PC-9 (cell line): ENCODE measurements at regions not wholly inside any gene's neighbourhood (a gene's known extent, or its start where the extent isn't known, plus 50 kb on each side); places are given as distances from the start of the nearest gene placed in this dataset.

Experiments used
- BruUV-seq: library from RNA; stranded (reverse); fragments of 400-500 nt; replicated peaks from 2 replicates; lab custom pipeline; 2021; lab: Mats Ljungman, UMichigan
- CTCF ChIA-PET: fragments of 300-600 bp; sonication (Branson Sonifier 250); formaldehyde crosslinking; loops from one replicate; lab custom pipeline; 2022; ENCODE audit warnings: antibody characterized with exemption; lab: Charles Lee
- POLR2A ChIA-PET: fragments of 300-600 bp; sonication (Branson Sonifier 250); formaldehyde crosslinking; loops from one replicate; lab custom pipeline; 2022; ENCODE audit warnings: antibody characterized with exemption; ENCODE audit not compliant: unreplicated experiment; lab: Charles Lee
- DNase-seq, 2 experiments: peaks; one replicate each; pipeline versions ENCODE4 v3.0.0 to v3.0.0-alpha.2; 2015 to 2022; ENCODE audit warnings: mixed read lengths in 1 of 2
- H2AFZ ChIP-seq: fragments of 200-600 bp; sonication (generic); 2 replicates; pipeline ENCODE4 v1.8.1; 2017; ENCODE audit warnings: antibody characterized with exemption
- H3F3A ChIP-seq: fragments of 200-600 bp; sonication (generic); 2 replicates; pipeline ENCODE4 v1.8.1; 2017; ENCODE audit warnings: antibody characterized with exemption, mild to moderate bottlenecking, low read depth; ENCODE audit not compliant: insufficient read depth
- H3K27ac ChIP-seq: fragments of 200-600 bp; sonication (generic); 2 replicates; pipeline ENCODE4 v1.6.1; 2016; ENCODE audit warnings: mixed run types
- H3K27me3 ChIP-seq: fragments of 200-600 bp; sonication (generic); 2 replicates; pipeline ENCODE4 v1.6.1; 2016; ENCODE audit warnings: low read depth, mixed run types; ENCODE audit not compliant: insufficient read depth
- H3K36me3 ChIP-seq: fragments of 200-600 bp; sonication (generic); 2 replicates; pipeline ENCODE4 v1.6.1; 2016; ENCODE audit warnings: low read depth, mixed run types
- H3K4me1 ChIP-seq: fragments of 200-600 bp; sonication (generic); replicated peaks from 2 replicates; pipeline ENCODE4 v1.6.1; 2016; ENCODE audit warnings: mixed run types; ENCODE audit not compliant: insufficient read depth
- H3K4me2 ChIP-seq: fragments of 200-600 bp; sonication (generic); 2 replicates; pipeline ENCODE4 v1.6.1; 2017; ENCODE audit warnings: mixed run types
- H3K4me3 ChIP-seq: fragments of 200-600 bp; sonication (generic); 2 replicates; pipeline ENCODE4 v1.6.1; 2016; ENCODE audit warnings: mixed run types
- H3K79me2 ChIP-seq: fragments of 200-600 bp; sonication (generic); 2 replicates; pipeline ENCODE4 v1.6.1; 2017; ENCODE audit warnings: low read depth, mixed run types
- H3K9me2 ChIP-seq: fragments of 200-600 bp; sonication (generic); 2 replicates; pipeline ENCODE4 v1.8.1; 2017; ENCODE audit warnings: mild to moderate bottlenecking; ENCODE audit not compliant: insufficient read depth
- H3K9me3 ChIP-seq: fragments of 200-600 bp; sonication (generic); 2 replicates; pipeline ENCODE4 v1.8.1; 2016; ENCODE audit warnings: low read depth; ENCODE audit not compliant: insufficient read depth
- H4K20me1 ChIP-seq: fragments of 200-600 bp; sonication (generic); 2 replicates; pipeline ENCODE4 v1.8.1; 2017; ENCODE audit not compliant: insufficient read depth
- EZH2 ChIP-seq: fragments of 200-600 bp; sonication (generic); IDR thresholded peaks from 2 replicates; pipeline ENCODE4 v1.8.0; 2017; ENCODE audit warnings: antibody characterized with exemption, low read depth
- intact Hi-C: fragments of 100-400 bp; cut with micrococcal nuclease; formaldehyde crosslinking; loops from one replicate; pipeline ENCODE4 v1.10.0; 2022; ENCODE audit not compliant: unreplicated experiment
- TF ChIP-seq, protein P1 (sequence below): fragments of 200-600 bp; sonication (generic); conservative IDR thresholded peaks from 2 replicates; pipeline ENCODE4 v1.6.1; 2017; ENCODE audit warnings: mixed run types, antibody characterized with exemption, mild to moderate bottlenecking, moderate library complexity

DNA sequence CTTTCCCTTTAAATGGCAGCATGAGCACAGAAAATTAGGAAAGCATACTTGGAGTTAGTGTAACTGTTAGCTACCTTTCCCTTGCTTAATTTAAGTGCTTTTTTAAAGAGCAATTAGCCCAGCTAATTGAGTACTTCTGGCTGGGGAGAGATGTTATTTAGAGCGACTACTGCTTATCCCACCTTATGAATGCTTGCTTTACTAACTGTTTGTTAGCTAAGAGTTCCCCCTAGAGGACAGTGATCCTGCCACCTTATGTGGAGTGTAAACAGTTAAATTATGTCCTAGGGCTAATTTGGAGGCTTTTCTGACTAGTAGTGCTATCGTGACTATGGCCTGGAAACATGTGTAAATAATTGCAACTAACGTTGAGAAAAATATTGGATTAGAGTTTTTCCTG lies 909.4 kb downstream of the FSTL5 start:
- Histone ChIP-seq H3K9me2 (no peaks in the 10 kb centered on the region), H2AFZ (no peak overlapping the region), H3K4me2 (no peak overlapping the region), H3K4me1 (no peaks in the 10 kb centered on the region), H4K20me1 (no peaks in the 10 kb centered on the region), H3K27ac (no peak overlapping the region), H3F3A (no peaks in the 10 kb centered on the region), H3K79me2 (no peaks in the 10 kb centered on the region), H3K36me3 (no peaks in the 10 kb centered on the region), H3K9me3 (no peaks in the 10 kb centered on the region), H3K4me3 (no peak overlapping the region), H3K27me3 (no peaks in the 10 kb centered on the region)
- CTCF ChIA-PET, result no interaction called here
- DNase-seq, result no peak
- BruUV-seq, result no TSS peak
- TF ChIP-seq, protein P1, sequence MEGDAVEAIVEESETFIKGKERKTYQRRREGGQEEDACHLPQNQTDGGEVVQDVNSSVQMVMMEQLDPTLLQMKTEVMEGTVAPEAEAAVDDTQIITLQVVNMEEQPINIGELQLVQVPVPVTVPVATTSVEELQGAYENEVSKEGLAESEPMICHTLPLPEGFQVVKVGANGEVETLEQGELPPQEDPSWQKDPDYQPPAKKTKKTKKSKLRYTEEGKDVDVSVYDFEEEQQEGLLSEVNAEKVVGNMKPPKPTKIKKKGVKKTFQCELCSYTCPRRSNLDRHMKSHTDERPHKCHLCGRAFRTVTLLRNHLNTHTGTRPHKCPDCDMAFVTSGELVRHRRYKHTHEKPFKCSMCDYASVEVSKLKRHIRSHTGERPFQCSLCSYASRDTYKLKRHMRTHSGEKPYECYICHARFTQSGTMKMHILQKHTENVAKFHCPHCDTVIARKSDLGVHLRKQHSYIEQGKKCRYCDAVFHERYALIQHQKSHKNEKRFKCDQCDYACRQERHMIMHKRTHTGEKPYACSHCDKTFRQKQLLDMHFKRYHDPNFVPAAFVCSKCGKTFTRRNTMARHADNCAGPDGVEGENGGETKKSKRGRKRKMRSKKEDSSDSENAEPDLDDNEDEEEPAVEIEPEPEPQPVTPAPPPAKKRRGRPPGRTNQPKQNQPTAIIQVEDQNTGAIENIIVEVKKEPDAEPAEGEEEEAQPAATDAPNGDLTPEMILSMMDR, result no peak; the same call in 1 of the 2 replicates
- no peak for TF ChIP-seq EZH2
- POLR2A ChIA-PET, result no interaction called here
- intact Hi-C loops, result loop anchor here (10.0 kb wide), 3 partner anchors 700 to 1310 kb away; no protein-coding TSS in a partner anchor

DNA sequence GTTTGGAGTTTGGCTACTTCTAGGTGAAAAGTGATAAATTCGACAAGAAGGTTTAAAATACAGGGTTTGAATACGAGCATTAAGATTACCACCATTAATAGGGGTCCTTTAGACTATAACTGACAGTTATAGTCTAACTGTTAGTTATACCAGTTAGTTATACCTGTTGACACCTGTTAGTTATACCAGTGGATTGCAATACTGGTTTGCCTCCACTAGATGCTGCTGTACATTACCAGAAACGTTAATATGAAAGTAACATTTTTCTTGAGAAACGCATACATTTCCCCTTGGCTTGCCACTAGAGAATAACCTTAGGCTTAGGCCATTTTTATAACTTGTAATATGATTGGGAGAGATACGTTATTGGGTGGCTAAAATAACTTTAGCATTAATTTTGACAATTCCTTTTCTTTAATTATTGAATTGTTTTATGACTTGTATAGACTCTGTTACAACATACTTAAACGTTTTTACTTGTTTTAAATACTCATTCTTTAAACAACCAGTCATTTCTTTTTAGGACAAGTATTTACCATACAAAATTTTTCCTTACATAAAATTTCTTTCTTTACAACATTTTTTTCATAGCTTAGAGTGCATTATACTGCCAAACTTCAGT lies 911.2 kb downstream of the FSTL5 start:
- no peak for TF ChIP-seq EZH2
- TF ChIP-seq, protein P1, result peak; percentile 81
- DNase-seq, result no peak
- no TSS peak for BruUV-seq
- Histone ChIP-seq H3F3A (no peaks in the 10 kb centered on the region), H3K27me3 (no peaks in the 10 kb centered on the region), H3K4me2 (peak overlapping the region; percentile 55; the same call in 1 of the 2 replicates), H3K4me3 (no peak overlapping the region), H3K79me2 (no peaks in the 10 kb centered on the region), H4K20me1 (no peaks in the 10 kb centered on the region), H3K36me3 (no peaks in the 10 kb centered on the region), H3K9me3 (no peaks in the 10 kb centered on the region), H3K9me2 (no peaks in the 10 kb centered on the region), H3K4me1 (no peaks in the 10 kb centered on the region), H2AFZ (0 out of 2 replicates have a peak overlapping the region, but pooled peaks have one; percentile 63), H3K27ac (no peak overlapping the region)
- CTCF ChIA-PET, result interaction anchor here (0.5 kb wide), 1 partner anchor 973 kb away, joined by 3 read pairs; no protein-coding TSS in a partner anchor
- intact Hi-C loops, result loop anchor here (10.0 kb wide), 3 partner anchors 702 to 1308 kb away; no protein-coding TSS in a partner anchor
- POLR2A ChIA-PET, result no interaction called here

DNA sequence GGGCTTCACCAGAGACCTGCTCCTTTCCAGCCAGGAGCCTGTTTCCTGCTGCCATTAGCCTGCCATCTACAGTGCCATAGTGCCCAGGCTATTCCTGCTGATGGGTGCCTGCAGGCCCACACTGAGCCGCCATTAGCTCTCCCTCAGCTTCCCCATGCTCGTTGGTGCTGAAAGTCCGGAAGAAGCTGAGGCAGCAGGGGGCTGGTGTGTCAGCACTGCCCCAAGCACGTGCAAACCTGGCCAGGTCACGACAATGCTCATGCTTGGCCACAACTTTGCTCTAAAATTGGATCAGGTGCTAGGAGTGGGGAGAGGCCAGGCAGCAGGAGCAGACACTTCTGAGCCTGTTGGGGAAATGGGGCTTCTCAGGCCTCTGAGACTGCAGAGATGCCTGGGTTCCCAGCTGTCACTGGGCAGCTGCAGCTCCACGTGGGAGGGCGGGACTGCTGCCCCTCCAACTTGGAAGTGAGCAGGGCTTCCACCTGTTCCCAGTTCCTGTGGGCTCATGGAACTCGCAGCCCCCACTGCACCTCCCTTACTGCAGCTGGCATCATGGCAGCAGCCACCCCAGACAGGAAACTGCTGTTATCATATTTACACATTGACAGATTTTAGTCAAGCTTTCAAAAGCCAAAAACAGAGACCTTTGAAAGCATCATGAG lies 913.9 kb downstream of the FSTL5 start:
- no peaks in the 10 kb centered on the region for H3K4me1 ChIP-seq
- H3F3A ChIP-seq, result no peaks in the 10 kb centered on the region
- no peaks in the 10 kb centered on the region for H3K36me3 ChIP-seq
- ChIA-PET CTCF (no interaction called here), POLR2A (no interaction called here)
- intact Hi-C loops, result loop anchor here (10.0 kb wide), 3 partner anchors 705 to 1305 kb away; no protein-coding TSS in a partner anchor
- H3K9me3 ChIP-seq, result no peaks in the 10 kb centered on the region
- BruUV-seq, result no TSS peak
- H3K27me3 ChIP-seq, result no peaks in the 10 kb centered on the region
- no peaks in the 10 kb centered on the region for H3K9me2 ChIP-seq
- H3K4me2 ChIP-seq, result no peak overlapping the region
- H3K79me2 ChIP-seq, result no peaks in the 10 kb centered on the region
- H3K4me3 ChIP-seq, result no peak overlapping the region
- no peak overlapping the region for H3K27ac ChIP-seq
- DNase-seq, result no peak
- TF ChIP-seq, protein P1, result no peak
- TF ChIP-seq EZH2, result no peak
- H2AFZ ChIP-seq, result no peak overlapping the region
- H4K20me1 ChIP-seq, result no peaks in the 10 kb centered on the region
